22Rv1 (cell line): ENCODE measurements at regions not wholly inside any gene's neighbourhood (a gene's known extent, or its start where the extent isn't known, plus 50 kb on each side); places are given as distances from the start of the nearest gene placed in this dataset.

ENCODE experiments used
- CTCF ChIP-seq: fragments of 450-650 bp; IDR thresholded peaks from 2 replicates; pipeline ENCODE4 v1.5.1; 2017; ENCODE audit warnings: mild to moderate bottlenecking
- ZFX ChIP-seq: fragments of 450-650 bp; IDR thresholded peaks from 2 replicates; pipeline ENCODE4 v1.6.1; 2017; ENCODE audit warnings: antibody characterized with exemption, borderline replicate concordance

GRCh38 chr6:114863610-114864009, 520.8 kb upstream of the HS3ST5 start:
- TF ChIP-seq CTCF (no peak), ZFX (no peak)
